ENCODE measurements at regions not wholly inside any gene's neighbourhood (a gene's known extent, or its start where the extent isn't known, plus 50 kb on each side); places are given as distances from the start of the nearest gene placed in this dataset.

DNA sequence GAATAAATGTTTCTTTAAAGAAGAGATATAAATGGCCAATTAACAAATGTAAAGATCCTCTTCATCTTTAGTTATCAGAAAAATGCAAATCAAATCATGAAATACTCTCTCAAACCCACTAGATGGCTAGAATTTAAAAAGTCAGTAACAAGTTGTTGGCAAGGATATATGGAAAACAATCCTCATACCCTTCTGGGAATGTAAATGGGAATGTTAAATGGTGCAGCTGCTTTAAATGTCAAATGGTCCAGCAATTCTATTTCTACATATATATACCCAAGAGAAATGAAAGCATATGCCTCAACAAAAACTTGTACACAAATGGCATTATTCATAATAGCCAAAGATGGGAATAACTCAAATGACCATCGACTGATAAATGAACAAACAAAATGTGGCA, 283.5 kb downstream of the RWDD3 start:
- TF ChIP-seq, protein P1, sequence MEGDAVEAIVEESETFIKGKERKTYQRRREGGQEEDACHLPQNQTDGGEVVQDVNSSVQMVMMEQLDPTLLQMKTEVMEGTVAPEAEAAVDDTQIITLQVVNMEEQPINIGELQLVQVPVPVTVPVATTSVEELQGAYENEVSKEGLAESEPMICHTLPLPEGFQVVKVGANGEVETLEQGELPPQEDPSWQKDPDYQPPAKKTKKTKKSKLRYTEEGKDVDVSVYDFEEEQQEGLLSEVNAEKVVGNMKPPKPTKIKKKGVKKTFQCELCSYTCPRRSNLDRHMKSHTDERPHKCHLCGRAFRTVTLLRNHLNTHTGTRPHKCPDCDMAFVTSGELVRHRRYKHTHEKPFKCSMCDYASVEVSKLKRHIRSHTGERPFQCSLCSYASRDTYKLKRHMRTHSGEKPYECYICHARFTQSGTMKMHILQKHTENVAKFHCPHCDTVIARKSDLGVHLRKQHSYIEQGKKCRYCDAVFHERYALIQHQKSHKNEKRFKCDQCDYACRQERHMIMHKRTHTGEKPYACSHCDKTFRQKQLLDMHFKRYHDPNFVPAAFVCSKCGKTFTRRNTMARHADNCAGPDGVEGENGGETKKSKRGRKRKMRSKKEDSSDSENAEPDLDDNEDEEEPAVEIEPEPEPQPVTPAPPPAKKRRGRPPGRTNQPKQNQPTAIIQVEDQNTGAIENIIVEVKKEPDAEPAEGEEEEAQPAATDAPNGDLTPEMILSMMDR (conservative IDR thresholded peaks at IDR 0.05; ENCODE audit: low read depth, low read length), result no peak
- TF ChIP-seq EZH2 (IDR thresholded peaks at IDR 0.05; ENCODE audit: low read length, unreplicated experiment), result no peak
